GM20000 (cell line): ENCODE measurements at regions not wholly inside any gene's neighbourhood (a gene's known extent, or its start where the extent isn't known, plus 50 kb on each side); places are given as distances from the start of the nearest gene placed in this dataset.

Experiments used
- DNase-seq: peaks from one replicate; pipeline ENCODE4 v3.0.0; 2012; ENCODE audit warnings: low spot score
- CTCF ChIP-seq: IDR thresholded peaks from 2 replicates; pipeline ENCODE4 v1.5.1; 2012; ENCODE audit warnings: mild to moderate bottlenecking, control low read depth; ENCODE audit errors: extremely low read depth, missing control alignments

- DNase-seq: no peak
- TF ChIP-seq CTCF: no peak
Observed at GRCh38 chr2:7588295-7588694, 671.1 kb downstream of the RNF144A start.

- DNase-seq: no peak
- no peak for TF ChIP-seq CTCF
Observed at GRCh38 chr2:7592618-7593140, 675.5 kb downstream of the RNF144A start.

DNA sequence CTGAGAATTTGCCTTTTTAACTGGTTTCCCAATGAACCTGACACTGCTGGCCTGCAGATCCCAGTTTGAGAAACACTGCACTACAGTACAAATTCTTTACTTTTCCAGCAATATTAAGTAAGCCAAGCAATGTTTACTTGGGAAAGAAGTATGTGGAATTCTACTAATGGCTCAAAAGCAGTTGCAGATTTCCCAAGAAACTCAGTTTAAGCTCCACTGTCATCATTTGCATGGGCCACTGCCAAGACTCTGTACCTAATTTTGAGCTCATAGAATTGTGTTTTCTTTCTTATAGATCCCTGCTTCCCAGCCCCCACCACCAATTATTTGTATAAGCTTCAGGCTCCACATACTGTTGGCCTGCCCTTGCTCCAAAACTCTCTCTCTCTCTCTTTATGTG is 676.1 kb downstream of the RNF144A start:
- DNase-seq: no peak
- TF ChIP-seq CTCF: no peak

- DNase-seq: no peak
Observed at GRCh38 chr2:7594211-7594610, 677.0 kb downstream of the RNF144A start.

DNA sequence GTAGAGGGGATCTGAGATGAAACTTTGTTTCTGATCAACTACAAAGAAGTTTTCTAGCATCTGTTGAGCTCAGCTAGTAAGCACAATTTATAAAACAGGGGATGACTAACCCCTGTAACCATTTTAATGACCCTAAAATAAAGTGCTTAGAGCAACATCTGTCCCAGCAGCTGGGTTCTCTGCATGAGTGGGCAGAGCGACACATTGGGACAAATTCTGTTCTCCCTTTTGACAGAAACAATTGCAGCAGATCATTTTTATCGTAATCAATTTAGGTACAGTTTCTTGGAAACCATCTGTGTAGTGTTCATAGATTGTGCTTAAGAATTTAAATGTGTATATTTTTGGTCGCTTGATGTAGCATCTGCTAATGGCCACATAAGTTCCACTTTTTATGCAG is 678.0 kb downstream of the RNF144A start:
- no peak for DNase-seq
- no peak for TF ChIP-seq CTCF

More at GRCh38 chr2:7594211-7594610, 677.0 kb downstream of the RNF144A start:
- no peak for TF ChIP-seq CTCF

DNA sequence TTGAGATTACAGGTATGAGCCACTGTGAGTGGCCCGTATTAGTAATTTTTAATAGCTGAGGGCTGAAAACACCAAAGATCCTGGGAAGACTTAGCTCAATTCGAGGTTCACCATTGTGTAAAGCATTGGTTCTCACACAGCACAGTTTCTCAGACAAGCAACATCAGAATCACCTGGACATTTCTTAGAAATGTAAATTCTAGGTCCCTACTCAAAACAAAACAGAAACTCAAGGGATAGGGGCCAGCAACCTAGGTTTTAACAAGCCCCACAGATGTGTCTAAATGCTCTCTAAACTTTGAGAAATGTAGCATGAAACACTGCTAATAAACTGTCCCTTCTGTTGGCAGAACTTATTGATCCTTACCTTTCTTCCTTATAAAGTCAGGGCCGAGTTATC is 681.2 kb downstream of the RNF144A start:
- TF ChIP-seq CTCF: no peak
- no peak for DNase-seq

DNA sequence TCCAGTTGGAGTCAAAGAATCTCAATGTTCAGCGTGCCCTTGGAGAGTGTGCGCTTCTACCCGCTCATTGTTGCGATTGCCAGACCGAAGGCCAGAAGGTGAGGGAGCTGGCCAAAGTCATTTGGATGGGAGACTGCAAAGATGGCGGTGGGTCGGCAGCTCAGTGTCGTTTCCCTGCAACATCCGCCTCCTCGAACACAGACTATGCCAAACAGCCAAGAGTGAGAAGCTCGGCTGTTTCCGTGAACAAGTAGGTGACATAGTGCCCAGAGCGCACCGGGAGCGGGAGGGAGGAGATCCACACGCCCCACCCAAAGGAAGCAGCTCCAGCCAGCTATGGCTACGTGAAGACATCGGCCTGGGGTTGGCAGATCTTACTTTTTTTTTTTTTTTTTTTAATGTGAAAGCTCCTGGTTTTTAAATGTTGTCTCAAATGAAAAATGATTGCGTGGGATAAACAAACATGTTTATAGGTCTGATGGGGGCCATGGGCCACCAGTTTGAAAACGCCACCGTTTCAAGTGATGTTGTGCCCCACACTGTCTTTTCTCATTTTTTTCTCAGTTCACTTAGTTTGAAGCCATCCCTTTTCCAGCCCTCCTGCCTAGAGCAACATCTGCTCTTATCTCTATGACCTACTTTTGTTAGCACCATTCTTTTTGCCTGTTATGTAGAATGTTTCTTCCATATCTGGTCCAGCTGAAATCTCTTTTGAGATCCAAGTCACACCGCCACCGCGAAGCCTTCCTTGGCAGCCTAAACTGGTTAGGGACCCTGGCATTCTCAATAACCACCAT is 682.4 kb downstream of the RNF144A start:
- DNase-seq: no peak
- no peak for TF ChIP-seq CTCF
